ENCODE measurements at regions not wholly inside any gene's neighbourhood (a gene's known extent, or its start where the extent isn't known, plus 50 kb on each side); places are given as distances from the start of the nearest gene placed in this dataset.

GRCh38 chr2:240367721-240368120 lies 67.7 kb upstream of the GPC1 start:
- Histone ChIP-seq H3K4me1 (ENCODE audit: control insufficient read depth in 1 of 2, insufficient read depth in 2 of 2, low read depth in 1 of 2, low read length in 1 of 2) (peaks cover 0 to 14% of the 10 kb centered on the region in 2 experiments; a peak in 2 of 4 replicates), H2AFZ (ENCODE audit: low read depth) (no peak overlapping the region), H3K36me3 (replicated peaks in 1 of 2; ENCODE audit: control insufficient read depth in 1 of 2, insufficient read depth in 2 of 2, low read length in 1 of 2) (no peaks in the 10 kb centered on the region), H3K9me2 (no peaks in the 10 kb centered on the region), H3K27me3 (ENCODE audit: insufficient read depth) (no peaks in the 10 kb centered on the region), H3K79me2 (ENCODE audit: insufficient read depth) (no peaks in the 10 kb centered on the region), H3F3A (replicated peaks; ENCODE audit: insufficient read depth) (no peaks in the 10 kb centered on the region), H3K9me3 (no peaks in the 10 kb centered on the region), H4K20me1 (ENCODE audit: insufficient read depth) (no peaks in the 10 kb centered on the region), H3K4me2 (no peak overlapping the region), H3K27ac (ENCODE audit: low read depth in 2 of 2, low read length in 1 of 2) (no peak overlapping the region), H3K9ac (no peak overlapping the region), H3K4me3 (ENCODE audit: low read depth in 2 of 2, low read length in 1 of 2) (no peak overlapping the region)
- ChIA-PET POLR2A (no interaction called here), CTCF (no interaction called here)
- DNase-seq: no peak
- 86% methylated on average over 15 of the region's 15 CpGs for WGBS (ENCODE audit: low lambda C conversion rate)
- TF ChIP-seq RAD21 (IDR thresholded peaks at IDR 0.05; ENCODE audit: low read length) (no peak), TAF1 (IDR thresholded peaks at IDR 0.05; ENCODE audit: borderline replicate concordance, low read depth, low read length) (no peak), TCF12 (IDR thresholded peaks at IDR 0.05) (no peak), CTCF (IDR thresholded peaks at IDR 0.05) (no peak), CHD2 (IDR thresholded peaks at IDR 0.05; ENCODE audit: low read length, partially characterized antibody) (no peak), FOXM1 (IDR thresholded peaks at IDR 0.05; ENCODE audit: low read depth) (no peak), USF2 (IDR thresholded peaks at IDR 0.05; ENCODE audit: borderline replicate concordance, low read depth, low read length) (no peak), EP300 (IDR thresholded peaks at IDR 0.05; ENCODE audit: borderline replicate concordance in 1 of 2, low read depth in 1 of 2, low read length in 1 of 2) (no peak), NFIC (IDR thresholded peaks at IDR 0.05; ENCODE audit: borderline replicate concordance) (no peak), PBX3 (IDR thresholded peaks at IDR 0.05) (no peak), MEF2A (IDR thresholded peaks at IDR 0.05; ENCODE audit: borderline replicate concordance, low read depth) (no peak), NRF1 (IDR thresholded peaks at IDR 0.05; ENCODE audit: low read depth, low read length) (no peak)

- no peak for DNase-seq
- Histone ChIP-seq H3K9ac (no peak overlapping the region), H3K9me2 (no peaks in the 10 kb centered on the region), H2AFZ (ENCODE audit: low read depth) (no peak overlapping the region), H3K4me2 (no peak overlapping the region), H3K36me3 (replicated peaks in 1 of 2; ENCODE audit: control insufficient read depth in 1 of 2, insufficient read depth in 2 of 2, low read length in 1 of 2) (no peaks in the 10 kb centered on the region), H4K20me1 (ENCODE audit: insufficient read depth) (no peaks in the 10 kb centered on the region), H3K9me3 (no peaks in the 10 kb centered on the region), H3K79me2 (ENCODE audit: insufficient read depth) (no peaks in the 10 kb centered on the region), H3K27ac (ENCODE audit: low read depth in 2 of 2, low read length in 1 of 2) (no peak overlapping the region; a peak in 1 of 4 replicates), H3K4me1 (ENCODE audit: control insufficient read depth in 1 of 2, insufficient read depth in 2 of 2, low read depth in 1 of 2, low read length in 1 of 2) (peaks cover 5 to 14% of the 10 kb centered on the region in 2 experiments; a peak in 2 of 4 replicates), H3K4me3 (ENCODE audit: low read depth in 2 of 2, low read length in 1 of 2) (no peak overlapping the region), H3F3A (replicated peaks; ENCODE audit: insufficient read depth) (no peaks in the 10 kb centered on the region), H3K27me3 (ENCODE audit: insufficient read depth) (no peaks in the 10 kb centered on the region)
- ChIA-PET POLR2A (no interaction called here), CTCF (no interaction called here)
- 75% methylated on average over 7 of the region's 15 CpGs for WGBS (ENCODE audit: low lambda C conversion rate)
- TF ChIP-seq TEAD4 (IDR thresholded peaks at IDR 0.05; ENCODE audit: borderline replicate concordance, insufficient read depth): no peak
- TF ChIP-seq FOXM1 (IDR thresholded peaks at IDR 0.05; ENCODE audit: low read depth): no peak
- no peak for TF ChIP-seq MEF2A (IDR thresholded peaks at IDR 0.05; ENCODE audit: borderline replicate concordance, low read depth)
- TF ChIP-seq USF1 (IDR thresholded peaks at IDR 0.05; ENCODE audit: borderline replicate concordance, low read depth): no peak
- no peak for TF ChIP-seq JUND (IDR thresholded peaks at IDR 0.05)
- TF ChIP-seq TCF12 (IDR thresholded peaks at IDR 0.05): no peak
- TF ChIP-seq TAF1 (IDR thresholded peaks at IDR 0.05; ENCODE audit: borderline replicate concordance, low read depth, low read length): no peak
- TF ChIP-seq FOSL2 (IDR thresholded peaks at IDR 0.05; ENCODE audit: borderline replicate concordance, low read depth): no peak
- TF ChIP-seq IRF3 (IDR thresholded peaks at IDR 0.05; ENCODE audit: low read depth, low read length): no peak
- TF ChIP-seq CTCF (IDR thresholded peaks at IDR 0.05): no peak
- no peak for TF ChIP-seq RFX5 (IDR thresholded peaks at IDR 0.05; ENCODE audit: low read length)
- TF ChIP-seq CHD2 (IDR thresholded peaks at IDR 0.05; ENCODE audit: low read length, partially characterized antibody): no peak
- TF ChIP-seq RAD21 (IDR thresholded peaks at IDR 0.05; ENCODE audit: low read length): no peak
- TF ChIP-seq ELF1 (IDR thresholded peaks at IDR 0.05): no peak
- TF ChIP-seq NRF1 (IDR thresholded peaks at IDR 0.05; ENCODE audit: low read depth, low read length): no peak
Observed at GRCh38 chr2:240368781-240369331, 66.6 kb upstream of the GPC1 start.

Data from SK-N-SH (cell line).